Activated B cell treated with CpG ODN at 0.5 μM for 24 hours (primary cell): ENCODE measurements at regions not wholly inside any gene's neighbourhood (a gene's known extent, or its start where the extent isn't known, plus 50 kb on each side); places are given as distances from the start of the nearest gene placed in this dataset.
"Not testable (repeated sequence)": the region's sequence is repeated elsewhere in the genome, so short reads cannot be mapped to it uniquely, and the experiment has no call there.

Source experiments
- ATAC-seq: fragments of 200-7000 bp; cut with Tn5 transposase; one replicate; pipeline ENCODE4 v1.10.0; 2021; ENCODE audit warnings: low read depth, mild to moderate bottlenecking, moderate library complexity
- CTCF ChIA-PET: fragments of 350-600 bp; sonication (Branson Sonifier 250); formaldehyde crosslinking; loops from one replicate; lab custom pipeline; 2021; ENCODE audit warnings: antibody characterized with exemption; lab: Charles Lee
- POLR2A ChIA-PET: fragments of 350-600 bp; sonication (Branson Sonifier 250); formaldehyde crosslinking; loops from one replicate; lab custom pipeline; 2021; ENCODE audit warnings: antibody characterized with exemption; lab: Charles Lee
- DNase-seq: peaks from one replicate; pipeline ENCODE4 v3.0.0; 2022
- H3K27ac Mint-ChIP-seq: one replicate; pipeline ENCODE4 v1.8.0; 2020; ENCODE audit warnings: mixed read lengths
- H3K27me3 Mint-ChIP-seq: one replicate; pipeline ENCODE4 v1.8.0; 2021; ENCODE audit warnings: mixed read lengths
- H3K36me3 Mint-ChIP-seq: one replicate; pipeline ENCODE4 v1.8.0; 2021; ENCODE audit warnings: low read depth, mixed read lengths
- H3K4me1 Mint-ChIP-seq: one replicate; pipeline ENCODE4 v1.8.0; 2021; ENCODE audit warnings: mixed read lengths
- H3K4me3 Mint-ChIP-seq: one replicate; pipeline ENCODE4 v1.8.0; 2020; ENCODE audit warnings: mild to moderate bottlenecking, mixed read lengths
- H3K9me3 Mint-ChIP-seq: one replicate; pipeline ENCODE4 v1.8.0; 2020; ENCODE audit warnings: mixed read lengths
- intact Hi-C: fragments of 100-400 bp; cut with micrococcal nuclease; formaldehyde crosslinking; loops from one replicate; pipeline ENCODE4 v1.15.1; 2024
- TF ChIP-seq, protein P1 (sequence below): fragments of 200-600 bp; IDR thresholded peaks from one replicate; pipeline ENCODE4 v1.8.0; 2022; ENCODE audit warnings: antibody characterized with exemption, mild to moderate bottlenecking

DNA sequence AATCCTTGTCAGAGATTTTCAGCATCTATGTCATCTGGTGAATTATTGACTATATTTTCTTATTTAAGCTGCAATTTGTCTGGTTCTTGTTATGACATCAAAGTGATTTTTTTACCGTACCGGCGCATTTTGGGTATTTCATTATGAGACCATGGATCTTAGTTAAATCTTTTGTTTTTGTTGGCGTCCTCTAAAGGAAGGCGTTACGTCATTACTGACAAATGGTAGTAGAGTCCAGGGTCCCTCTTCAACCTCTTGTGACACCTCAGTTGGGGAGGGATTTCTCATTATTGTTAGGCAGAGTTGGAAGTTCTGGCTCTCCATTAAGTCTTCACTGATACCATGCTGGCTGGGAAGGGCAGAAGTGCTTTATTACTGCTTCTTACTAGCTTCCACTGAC is 175.8 kb upstream of the MMADHC start:
- CTCF ChIA-PET, result no interaction called here
- intact Hi-C loops, result no loop called here
- no peak for DNase-seq
- no peak overlapping the region for H3K27ac Mint-ChIP-seq
- H3K9me3 Mint-ChIP-seq, result peaks cover 3% of the 10 kb centered on the region
- H3K4me1 Mint-ChIP-seq, result no peaks in the 10 kb centered on the region
- H3K4me3 Mint-ChIP-seq, result no peak overlapping the region
- TF ChIP-seq, protein P1, sequence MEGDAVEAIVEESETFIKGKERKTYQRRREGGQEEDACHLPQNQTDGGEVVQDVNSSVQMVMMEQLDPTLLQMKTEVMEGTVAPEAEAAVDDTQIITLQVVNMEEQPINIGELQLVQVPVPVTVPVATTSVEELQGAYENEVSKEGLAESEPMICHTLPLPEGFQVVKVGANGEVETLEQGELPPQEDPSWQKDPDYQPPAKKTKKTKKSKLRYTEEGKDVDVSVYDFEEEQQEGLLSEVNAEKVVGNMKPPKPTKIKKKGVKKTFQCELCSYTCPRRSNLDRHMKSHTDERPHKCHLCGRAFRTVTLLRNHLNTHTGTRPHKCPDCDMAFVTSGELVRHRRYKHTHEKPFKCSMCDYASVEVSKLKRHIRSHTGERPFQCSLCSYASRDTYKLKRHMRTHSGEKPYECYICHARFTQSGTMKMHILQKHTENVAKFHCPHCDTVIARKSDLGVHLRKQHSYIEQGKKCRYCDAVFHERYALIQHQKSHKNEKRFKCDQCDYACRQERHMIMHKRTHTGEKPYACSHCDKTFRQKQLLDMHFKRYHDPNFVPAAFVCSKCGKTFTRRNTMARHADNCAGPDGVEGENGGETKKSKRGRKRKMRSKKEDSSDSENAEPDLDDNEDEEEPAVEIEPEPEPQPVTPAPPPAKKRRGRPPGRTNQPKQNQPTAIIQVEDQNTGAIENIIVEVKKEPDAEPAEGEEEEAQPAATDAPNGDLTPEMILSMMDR, result no peak
- ATAC-seq, result no peak
- H3K27me3 Mint-ChIP-seq, result no peaks in the 10 kb centered on the region
- H3K36me3 Mint-ChIP-seq, result no peaks in the 10 kb centered on the region
- POLR2A ChIA-PET, result no interaction called here

DNA sequence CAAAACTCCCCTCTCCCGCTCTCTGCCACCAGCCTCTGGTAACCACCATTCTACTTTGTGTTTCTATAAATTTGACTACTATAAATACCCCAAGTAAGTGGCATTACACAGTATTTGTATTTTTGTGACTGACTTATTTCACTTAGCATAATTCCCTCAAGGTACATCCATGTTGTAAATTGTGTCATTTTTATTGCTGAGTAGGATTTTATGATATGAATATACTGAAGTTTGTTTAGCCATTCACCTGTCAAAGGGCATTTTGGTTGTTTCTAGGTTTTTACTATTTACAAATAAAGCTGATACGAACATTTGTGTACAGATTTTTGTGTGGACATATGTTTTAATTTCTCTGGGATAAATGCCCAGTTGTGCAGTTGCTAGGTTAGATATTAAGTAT is 174.0 kb upstream of the MMADHC start:
- intact Hi-C loops, result no loop called here

DNA sequence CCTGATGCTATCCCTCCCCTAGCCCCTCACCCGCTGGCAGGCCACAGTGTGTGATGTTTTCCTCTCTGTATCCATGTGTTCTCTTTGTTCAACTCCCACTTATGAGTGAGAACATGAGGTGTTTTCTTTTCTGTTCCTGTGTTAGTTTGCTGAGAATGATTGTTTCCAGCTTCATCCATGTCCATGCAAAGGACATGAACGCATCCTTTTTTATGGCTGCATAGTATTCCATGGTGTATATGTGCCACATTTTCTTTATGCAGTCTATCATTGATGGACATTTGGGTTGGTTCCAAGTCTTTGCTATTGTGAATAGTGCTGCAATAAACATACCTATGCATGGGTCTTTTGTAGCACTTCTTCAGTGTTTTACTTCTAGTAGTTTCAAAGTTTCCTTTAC is 171.8 kb upstream of the MMADHC start:
- DNase-seq, H3K27me3 Mint-ChIP-seq, CTCF ChIA-PET, intact Hi-C loops, POLR2A ChIA-PET, H3K27ac Mint-ChIP-seq, H3K36me3 Mint-ChIP-seq, H3K4me3 Mint-ChIP-seq, H3K9me3 Mint-ChIP-seq, ATAC-seq, H3K4me1 Mint-ChIP-seq: not testable (repeated sequence)

More for the DNA sequence above, 174.0 kb upstream of the MMADHC start:
- H3K9me3 Mint-ChIP-seq, result peaks cover 3% of the 10 kb centered on the region
- ATAC-seq (no peak), DNase-seq (no peak)
- no peaks in the 10 kb centered on the region for H3K4me1 Mint-ChIP-seq
- no peak overlapping the region for H3K27ac Mint-ChIP-seq
- no peaks in the 10 kb centered on the region for H3K36me3 Mint-ChIP-seq
- no peak overlapping the region for H3K4me3 Mint-ChIP-seq
- ChIA-PET CTCF (no interaction called here), POLR2A (no interaction called here)
- TF ChIP-seq, protein P1, result no peak
- no peaks in the 10 kb centered on the region for H3K27me3 Mint-ChIP-seq

DNA sequence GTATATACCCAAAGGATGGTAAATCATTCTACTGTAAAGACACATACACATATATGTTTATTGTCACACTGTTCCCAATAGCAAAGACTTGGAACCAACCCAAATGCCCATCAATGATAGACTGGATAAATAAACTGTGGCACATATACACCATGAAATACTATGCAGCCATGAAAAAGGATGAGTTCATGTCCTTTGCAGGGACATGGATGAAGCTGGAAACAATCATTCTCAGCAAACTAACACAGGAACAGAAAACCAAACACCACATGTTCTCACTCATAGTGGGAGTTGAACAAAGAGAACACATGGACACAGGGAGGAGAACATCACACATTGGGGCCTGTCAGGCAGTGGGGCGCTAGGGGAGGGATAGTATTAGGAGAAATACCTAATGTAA is 167.1 kb upstream of the MMADHC start:
- ATAC-seq, DNase-seq, H3K9me3 Mint-ChIP-seq, H3K4me3 Mint-ChIP-seq, CTCF ChIA-PET, intact Hi-C loops, POLR2A ChIA-PET, H3K4me1 Mint-ChIP-seq, H3K36me3 Mint-ChIP-seq, H3K27me3 Mint-ChIP-seq: not testable (repeated sequence)
- peak overlapping the region; percentile 27 for H3K27ac Mint-ChIP-seq

DNA sequence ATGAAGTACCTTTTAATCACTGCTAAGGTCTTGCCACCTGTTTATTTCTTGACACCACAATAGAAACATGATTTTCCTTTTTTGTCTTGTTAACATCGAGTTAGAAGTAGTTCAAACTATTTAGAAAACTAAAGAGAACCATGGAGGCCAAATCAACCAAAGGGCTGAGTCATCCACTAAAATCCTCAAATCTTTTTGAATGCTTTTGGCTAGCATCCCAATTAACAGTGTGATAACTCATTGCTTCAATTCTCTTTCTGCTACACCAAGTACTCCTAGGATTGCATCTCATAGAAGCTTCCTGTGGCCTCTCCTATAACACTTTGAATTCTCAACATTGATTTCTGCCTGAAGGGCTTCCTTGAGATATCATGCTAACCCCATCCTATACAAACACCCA is 159.9 kb upstream of the MMADHC start:
- Mint-ChIP-seq H3K9me3 (no peaks in the 10 kb centered on the region), H3K27me3 (no peaks in the 10 kb centered on the region), H3K36me3 (no peaks in the 10 kb centered on the region), H3K4me3 (no peak overlapping the region), H3K27ac (no peak overlapping the region), H3K4me1 (no peaks in the 10 kb centered on the region)
- TF ChIP-seq, protein P1, result no peak
- intact Hi-C loops, result no loop called here
- ATAC-seq, result no peak
- DNase-seq, result no peak
- CTCF ChIA-PET, result no interaction called here
- POLR2A ChIA-PET, result no interaction called here

DNA sequence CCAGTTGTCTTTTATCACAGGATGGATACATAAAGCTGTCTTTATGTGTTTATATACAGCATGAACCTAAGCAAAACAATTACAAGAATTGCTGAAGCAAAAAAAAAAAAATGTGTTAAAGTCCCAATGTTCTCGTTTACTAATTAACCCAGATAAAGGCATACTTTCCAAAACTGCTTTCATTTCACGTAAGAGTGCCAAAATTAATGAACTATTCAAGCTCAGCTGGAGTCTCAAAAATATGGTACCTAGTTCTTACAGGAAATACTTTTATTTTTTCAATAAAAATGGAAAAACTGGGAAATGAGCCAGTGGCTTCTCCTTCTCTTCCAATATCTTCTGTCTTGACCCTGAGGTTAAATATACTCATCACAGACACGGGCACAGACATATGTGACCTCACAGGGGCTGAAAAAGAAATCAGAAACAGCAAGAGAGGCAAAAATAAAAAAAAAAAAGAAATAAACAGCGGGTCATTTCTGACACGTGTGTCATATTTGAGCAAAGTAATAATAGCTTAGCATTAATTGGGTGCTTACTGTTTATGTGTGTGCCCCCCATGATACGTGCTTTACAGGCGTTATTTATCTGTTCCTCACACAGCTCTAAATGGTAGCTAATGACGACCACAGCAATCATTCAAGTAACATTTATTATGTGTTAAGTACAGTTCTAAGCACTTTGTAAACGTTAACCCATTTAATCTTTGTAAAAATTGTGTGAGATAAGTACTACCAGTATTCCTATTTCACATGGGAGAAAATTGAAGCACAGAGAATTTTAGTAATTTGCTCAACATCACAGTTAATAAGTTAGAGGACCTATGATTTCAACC is 158.0 kb upstream of the MMADHC start:
- POLR2A ChIA-PET, result no interaction called here
- ATAC-seq (no peak), DNase-seq (no peak)
- intact Hi-C loops, result no loop called here
- Mint-ChIP-seq H3K4me1 (no peaks in the 10 kb centered on the region), H3K4me3 (no peak overlapping the region), H3K9me3 (no peaks in the 10 kb centered on the region), H3K27ac (no peak overlapping the region), H3K36me3 (no peaks in the 10 kb centered on the region), H3K27me3 (no peaks in the 10 kb centered on the region)
- TF ChIP-seq, protein P1, result no peak
- CTCF ChIA-PET, result no interaction called here
